SH-SY5Y (cell line): ENCODE measurements at regions not wholly inside any gene's neighbourhood (a gene's known extent, or its start where the extent isn't known, plus 50 kb on each side); places are given as distances from the start of the nearest gene placed in this dataset.

Experiments used
- GATA2 ChIP-seq: IDR thresholded peaks from 2 replicates; pipeline ENCODE4 v1.6.1; 2011; ENCODE audit warnings: mild to moderate bottlenecking, low read depth, low read length
- GATA3 ChIP-seq: IDR thresholded peaks from 2 replicates; pipeline ENCODE4 v1.6.1; 2011; ENCODE audit warnings: low read depth, mild to moderate bottlenecking, low read length, moderate library complexity

DNA sequence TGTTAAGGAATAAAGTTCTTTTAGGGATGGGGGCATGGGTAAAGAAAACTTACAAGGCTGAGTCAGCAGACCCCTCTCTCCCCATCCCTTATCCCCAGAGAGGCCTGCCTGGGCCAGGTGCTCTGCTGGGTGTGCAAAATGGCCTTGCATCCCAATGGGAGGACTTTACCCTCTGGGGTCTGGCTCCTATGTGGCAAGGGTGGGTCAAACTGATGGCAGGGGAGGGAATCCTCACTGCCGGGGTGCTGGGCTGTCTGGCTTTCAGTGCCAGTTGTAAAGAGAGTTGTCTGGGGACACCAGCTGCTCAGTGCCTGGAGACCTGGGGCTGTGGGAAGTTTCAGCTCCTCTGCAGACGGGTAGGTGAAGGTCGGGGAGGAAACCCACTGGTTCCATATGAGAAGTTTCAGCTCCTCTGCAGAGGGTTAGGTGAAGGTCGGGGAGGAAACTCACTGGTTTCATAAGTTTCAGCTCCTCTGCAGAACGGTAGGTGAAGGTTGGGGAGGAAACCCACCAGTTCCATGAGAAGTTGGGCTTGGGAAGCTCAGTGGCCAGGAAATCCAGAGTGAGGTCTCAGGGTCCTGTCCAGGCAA, 127.2 kb upstream of the PODXL start:
- no peak for TF ChIP-seq GATA3
- TF ChIP-seq GATA2: no peak

- TF ChIP-seq GATA3 (no peak), GATA2 (no peak)
Observed at GRCh38 chr7:131681961-131682360, 125.5 kb upstream of the PODXL start.

DNA sequence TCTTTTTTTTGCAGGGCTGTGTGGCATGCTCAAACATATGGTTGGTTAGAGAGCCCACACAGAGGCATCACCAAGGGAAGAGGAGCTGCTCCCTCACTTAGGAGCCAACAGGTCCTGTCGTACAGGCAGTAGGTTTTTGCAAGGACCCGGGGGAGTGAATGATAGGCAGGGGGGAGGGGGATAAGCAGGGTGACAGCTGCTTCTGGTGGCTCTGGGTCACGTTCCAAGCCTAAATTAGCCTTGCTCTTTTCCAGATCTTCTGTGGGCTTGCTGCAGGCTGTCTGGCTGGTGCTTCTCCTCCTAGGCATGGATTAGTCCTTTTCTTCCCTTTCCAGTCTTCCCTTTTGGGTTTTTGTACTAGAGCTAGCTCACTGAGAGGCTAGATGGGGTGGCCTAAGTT, 117.7 kb upstream of the PODXL start:
- TF ChIP-seq GATA3: no peak
- no peak for TF ChIP-seq GATA2

- no peak for TF ChIP-seq GATA2
- TF ChIP-seq GATA3: no peak
Observed at GRCh38 chr7:131673576-131673975, 117.1 kb upstream of the PODXL start.

GRCh38 chr7:131670406-131670805, 114.0 kb upstream of the PODXL start:
- TF ChIP-seq GATA3 (no peak), GATA2 (no peak)

DNA sequence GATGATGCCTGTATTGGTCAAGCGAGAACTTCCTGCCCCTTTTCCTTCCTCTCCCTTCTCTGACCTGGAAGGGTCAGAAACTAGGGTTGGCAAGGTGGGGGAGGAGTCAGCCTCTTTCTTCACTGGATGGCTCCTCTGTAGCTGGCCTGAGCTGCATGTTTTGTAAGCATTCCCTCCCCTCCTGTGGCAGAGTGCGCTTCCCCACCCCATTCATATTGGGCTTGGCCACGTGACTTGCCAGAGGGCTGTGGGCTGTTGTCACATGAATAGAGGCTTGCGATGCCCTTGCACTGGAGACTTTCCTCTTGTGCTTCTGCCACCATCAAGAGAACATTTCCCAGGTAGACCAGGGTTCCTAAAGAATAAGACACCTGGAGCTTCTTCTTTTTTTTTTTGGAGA, 111.3 kb upstream of the PODXL start:
- no peak for TF ChIP-seq GATA3
- no peak for TF ChIP-seq GATA2

- TF ChIP-seq GATA3: no peak
- no peak for TF ChIP-seq GATA2
Observed at GRCh38 chr7:131665021-131665420, 108.6 kb upstream of the PODXL start.

DNA sequence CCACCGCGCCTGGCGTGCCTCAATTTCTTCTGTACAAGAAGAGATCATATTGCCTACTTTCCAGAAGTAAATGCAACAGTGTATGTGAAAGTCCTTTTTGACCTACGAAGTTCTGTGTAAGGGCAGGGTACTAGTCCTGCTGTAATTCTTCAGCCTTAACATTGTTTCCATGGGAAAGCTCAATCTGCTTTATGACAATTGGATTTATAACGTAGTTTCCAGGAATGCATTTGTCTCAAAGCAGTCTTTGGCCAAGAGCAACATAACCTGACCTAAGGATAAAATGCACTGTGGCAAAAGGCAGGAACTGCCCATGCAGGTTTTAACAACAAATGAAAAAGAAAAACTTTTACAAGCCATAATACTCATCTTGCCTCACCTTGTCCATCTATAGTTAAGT, 108.1 kb upstream of the PODXL start:
- TF ChIP-seq GATA3: no peak

- TF ChIP-seq GATA3 (no peak), GATA2 (no peak)
Observed at GRCh38 chr7:131657881-131658280, 101.5 kb upstream of the PODXL start.

- TF ChIP-seq GATA2 (no peak), GATA3 (no peak)
Observed at GRCh38 chr7:131656980-131657723, 100.7 kb upstream of the PODXL start.

DNA sequence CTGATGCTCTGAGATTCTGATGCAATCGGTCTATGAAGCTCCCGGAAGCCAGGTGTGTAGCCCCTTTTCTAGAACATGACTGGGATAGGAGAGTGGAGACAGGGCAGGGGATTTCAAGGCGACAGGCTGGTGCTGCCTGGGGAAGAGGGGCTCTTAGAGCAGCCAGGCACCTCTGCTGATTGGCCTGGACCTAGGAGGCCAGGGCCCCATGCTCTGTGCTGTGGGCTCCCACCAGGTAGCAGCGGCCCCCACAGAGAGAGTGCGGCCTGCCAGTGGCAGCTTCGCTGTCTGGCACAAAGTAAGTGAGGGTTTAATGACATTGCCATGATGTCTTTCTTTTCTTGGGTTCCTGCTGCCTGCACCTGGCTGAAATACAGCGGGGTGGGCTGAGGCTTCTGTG, 99.4 kb upstream of the PODXL start:
- TF ChIP-seq GATA2 (no peak), GATA3 (no peak)

DNA sequence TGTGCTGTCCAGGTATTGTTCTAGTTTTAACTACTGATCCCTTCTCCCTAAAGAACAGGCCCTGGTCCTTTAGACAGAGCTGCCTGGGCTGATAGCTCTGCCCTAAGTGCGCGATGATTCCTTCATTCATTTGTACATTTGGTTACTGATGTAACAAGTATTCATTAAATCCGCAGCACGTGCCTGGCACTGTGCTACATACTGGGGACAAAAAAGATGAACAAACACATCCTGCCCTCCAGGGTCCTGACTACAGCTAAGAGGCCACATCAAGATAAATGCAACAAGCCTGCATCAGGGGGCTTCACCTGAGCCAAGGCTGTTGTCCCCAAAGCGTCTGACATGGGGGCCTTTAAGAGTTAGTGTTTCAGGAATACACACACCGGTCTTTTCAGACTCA, 99.0 kb upstream of the PODXL start:
- TF ChIP-seq GATA3: no peak
- TF ChIP-seq GATA2: no peak

DNA sequence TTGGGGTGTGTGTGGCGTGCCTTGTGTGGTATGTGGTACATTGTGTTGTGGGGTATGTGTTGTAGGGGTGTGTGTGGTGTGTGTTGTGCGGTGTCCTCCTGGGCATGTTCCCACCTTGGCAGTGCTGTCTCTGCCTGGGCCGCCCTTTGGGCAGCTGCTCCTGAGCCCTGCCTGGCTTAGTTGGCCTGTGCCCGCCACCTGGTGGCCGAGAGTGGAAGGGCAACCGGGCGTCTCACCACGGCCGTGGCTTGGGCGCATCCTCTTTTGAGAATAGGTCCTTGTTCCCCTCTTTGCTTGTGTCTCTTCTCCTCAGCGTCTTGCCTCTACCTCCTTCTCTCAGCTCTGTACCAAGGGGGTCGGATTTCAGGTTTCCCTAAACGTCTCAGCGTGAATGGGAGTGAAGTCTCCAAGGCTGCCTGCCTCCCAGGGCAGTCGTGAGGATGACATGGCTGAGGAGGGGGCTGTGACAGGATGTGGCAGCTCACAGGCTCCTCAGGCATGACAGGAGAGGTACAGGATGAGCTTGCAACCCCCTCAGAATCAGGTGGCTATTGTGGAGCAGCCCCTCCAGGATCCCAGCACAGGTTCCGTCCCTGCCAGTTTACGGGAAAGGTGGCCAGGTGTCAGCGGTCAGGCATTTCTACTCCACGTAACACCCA, 98.4 kb upstream of the PODXL start:
- TF ChIP-seq GATA2 (no peak), GATA3 (no peak)

- TF ChIP-seq GATA2 (no peak), GATA3 (no peak)
Observed at GRCh38 chr7:131654249-131654558, 97.8 kb upstream of the PODXL start.
